ENCODE measurements at regions not wholly inside any gene's neighbourhood (a gene's known extent, or its start where the extent isn't known, plus 50 kb on each side); places are given as distances from the start of the nearest gene placed in this dataset.

GRCh38 chr22:46092011-46092410 lies 58.3 kb upstream of the PPARA start:
- DNase-seq: no peak

DNA sequence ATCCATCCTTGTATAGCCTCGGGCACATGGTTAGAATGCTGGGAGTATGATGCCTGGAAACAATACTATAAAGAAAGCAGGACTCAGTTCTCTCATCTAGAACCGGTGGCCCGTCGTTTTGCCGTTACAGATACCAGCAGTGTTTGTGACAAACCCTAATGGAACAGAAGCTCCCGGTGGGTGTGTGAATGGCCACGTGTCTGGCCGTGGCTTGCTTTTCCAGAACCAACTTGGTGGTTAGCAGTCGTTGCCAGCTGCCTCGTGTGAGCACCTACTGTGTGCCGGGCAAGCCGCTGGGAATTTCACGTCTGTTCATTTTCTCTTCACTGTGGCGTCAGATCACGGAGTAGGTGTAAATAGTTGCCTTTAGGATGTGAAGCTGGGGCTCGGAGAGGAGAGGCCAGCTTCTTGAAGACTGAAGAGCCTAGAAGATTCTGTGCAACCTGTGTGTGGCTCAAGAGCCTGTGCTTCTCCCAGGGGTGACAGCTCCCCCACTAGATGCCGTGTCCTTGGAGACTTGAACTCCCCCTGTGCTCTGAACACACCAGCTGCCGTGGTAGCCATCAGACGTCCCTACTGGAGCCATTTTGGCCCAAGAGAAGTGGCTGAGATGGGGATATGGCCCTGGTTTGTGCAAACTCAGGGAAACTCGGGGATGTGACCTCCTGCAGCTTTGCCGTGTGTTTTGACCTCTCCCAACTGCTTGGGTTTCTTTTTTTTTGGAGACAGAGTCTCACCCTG lies 57.5 kb upstream of the PPARA start:
- DNase-seq: no peak

DNA sequence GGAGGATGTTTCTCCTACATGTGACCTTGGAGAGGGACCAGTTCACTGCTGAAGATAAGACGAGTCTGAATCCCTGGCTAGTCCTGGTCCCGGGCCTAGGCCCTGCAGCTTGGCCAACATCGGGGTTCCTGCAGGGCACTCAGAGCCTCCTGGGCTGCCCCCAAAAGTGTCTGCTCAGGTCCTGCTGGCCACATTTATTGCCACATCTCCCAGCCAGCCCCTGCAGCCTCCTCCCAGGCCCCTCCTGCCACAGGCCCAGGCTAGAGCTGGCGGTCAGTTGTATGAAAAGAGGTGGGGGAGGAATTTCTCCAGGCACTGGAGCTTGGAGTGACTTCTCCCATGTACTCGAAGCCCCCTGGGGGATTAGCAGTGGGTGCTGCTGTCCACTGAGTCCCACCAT lies 56.5 kb upstream of the PPARA start:
- DNase-seq: no peak

DNA sequence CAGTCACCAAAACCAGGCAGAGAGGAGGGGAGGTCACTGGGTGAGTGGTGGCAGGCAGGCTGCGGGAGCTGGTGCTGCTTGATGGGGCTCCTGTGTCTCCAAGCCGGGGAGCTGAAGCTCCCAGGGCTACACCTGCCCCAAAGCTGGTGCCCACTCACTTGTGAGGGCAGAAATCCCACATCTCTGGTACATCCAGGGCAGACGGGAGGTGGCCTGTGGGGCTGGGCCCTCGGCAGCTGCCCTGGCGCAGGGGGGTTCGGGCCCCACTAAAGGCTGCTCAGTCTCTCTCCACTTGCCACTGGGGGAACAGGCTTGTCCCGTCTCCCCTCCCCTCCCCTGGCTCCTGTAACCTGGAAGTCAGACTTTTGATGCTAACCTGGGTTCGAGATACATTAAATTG lies 55.6 kb upstream of the PPARA start:
- DNase-seq: no peak

DNA sequence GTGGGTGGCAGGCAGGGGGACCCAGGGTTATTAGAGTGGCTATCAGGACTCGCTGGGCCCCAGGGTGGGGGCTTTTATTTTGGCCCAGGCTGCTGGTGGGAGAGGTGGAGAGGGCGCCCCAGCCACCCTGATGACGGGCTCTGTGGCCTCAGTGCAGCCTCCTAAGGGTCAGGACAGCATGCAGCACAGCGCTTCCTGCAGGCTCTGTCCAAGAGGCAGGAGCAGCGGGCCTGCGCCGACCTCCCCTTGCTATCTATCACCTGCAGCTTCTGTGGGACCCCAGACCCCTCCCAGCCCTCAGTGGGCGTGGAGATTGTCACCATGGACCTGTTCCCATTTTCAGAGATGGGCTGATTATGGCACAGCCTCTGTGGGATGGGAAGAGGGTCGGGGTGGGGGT lies 54.3 kb upstream of the PPARA start:
- DNase-seq: no peak

DNA sequence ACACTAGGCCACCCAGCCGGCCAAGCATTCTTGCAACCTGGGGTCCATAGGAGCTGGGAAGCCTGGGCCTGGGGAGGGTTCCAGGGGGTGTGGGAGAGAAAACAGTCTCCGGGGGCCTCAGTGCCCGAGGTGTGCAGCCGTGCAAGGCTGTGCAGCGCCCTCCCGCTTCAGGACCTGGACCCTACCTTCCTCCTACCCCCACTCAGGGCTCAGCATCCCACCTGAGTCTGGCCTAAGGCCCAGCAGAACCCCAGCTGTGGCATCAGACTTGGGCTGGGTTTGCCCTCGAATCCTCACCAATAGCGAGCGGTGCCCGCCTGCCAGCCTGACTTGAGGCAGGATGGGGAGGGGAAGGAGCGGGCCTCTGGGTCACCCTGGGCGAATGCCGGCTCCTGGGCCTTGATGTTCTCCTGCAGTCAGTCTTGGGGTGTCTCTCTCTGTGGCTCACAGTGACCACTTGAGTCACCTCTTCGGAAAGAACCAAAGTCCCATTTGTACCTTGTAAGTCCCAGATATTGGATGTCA lies 53.6 kb upstream of the PPARA start:
- DNase-seq: no peak

- no peak for DNase-seq
Observed at GRCh38 chr22:46097268-46097900, 52.9 kb upstream of the PPARA start.

DNA sequence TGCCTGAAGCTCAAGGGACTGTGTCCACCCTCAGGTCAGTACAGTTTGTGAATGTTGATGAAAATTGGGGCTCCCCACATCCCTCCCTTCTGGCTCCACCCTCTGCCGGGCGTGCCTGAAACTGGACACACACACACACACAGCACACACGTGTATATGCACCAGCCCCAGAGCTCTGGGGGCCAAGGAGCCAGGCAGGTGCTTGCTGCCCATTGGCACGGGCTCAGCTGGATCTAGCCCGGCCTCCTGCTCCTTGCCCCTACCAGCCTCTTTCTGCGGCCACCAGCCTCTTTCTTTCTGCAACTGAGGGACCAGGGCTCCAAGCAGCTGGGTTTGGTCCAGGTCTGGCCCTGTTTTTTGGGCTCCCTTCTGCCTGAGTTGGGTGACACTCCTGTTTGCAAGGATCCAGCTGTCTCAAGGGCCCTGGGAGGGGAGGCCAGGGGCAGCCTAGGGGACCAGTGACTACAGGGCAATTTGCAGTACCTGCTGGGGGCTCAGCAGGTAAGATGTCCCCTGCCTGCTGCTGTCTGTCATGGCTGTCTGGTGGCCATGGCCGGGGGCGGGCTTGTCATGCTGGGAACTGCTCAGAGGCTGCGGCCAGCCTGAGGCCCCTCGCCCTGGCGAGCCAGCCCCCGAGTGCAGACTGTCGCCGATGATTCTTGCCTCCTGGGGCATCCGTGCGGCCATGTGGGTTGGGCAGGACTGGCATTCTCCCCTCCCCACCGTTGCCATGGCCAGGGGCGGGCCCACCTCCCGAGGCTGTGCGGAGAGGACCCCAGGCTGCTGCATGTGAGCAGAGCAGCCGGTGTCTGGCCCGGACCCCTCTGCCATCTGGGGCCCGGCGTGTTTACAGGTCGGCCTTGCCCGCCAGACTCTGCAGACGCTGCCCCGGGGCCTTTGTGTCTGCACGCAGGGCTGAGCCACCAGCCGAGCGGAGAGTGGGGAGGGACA lies 51.5 kb upstream of the PPARA start:
- DNase-seq: no peak

GRCh38 chr22:46099740-46100139 lies 50.6 kb upstream of the PPARA start:
- no peak for DNase-seq

DNA sequence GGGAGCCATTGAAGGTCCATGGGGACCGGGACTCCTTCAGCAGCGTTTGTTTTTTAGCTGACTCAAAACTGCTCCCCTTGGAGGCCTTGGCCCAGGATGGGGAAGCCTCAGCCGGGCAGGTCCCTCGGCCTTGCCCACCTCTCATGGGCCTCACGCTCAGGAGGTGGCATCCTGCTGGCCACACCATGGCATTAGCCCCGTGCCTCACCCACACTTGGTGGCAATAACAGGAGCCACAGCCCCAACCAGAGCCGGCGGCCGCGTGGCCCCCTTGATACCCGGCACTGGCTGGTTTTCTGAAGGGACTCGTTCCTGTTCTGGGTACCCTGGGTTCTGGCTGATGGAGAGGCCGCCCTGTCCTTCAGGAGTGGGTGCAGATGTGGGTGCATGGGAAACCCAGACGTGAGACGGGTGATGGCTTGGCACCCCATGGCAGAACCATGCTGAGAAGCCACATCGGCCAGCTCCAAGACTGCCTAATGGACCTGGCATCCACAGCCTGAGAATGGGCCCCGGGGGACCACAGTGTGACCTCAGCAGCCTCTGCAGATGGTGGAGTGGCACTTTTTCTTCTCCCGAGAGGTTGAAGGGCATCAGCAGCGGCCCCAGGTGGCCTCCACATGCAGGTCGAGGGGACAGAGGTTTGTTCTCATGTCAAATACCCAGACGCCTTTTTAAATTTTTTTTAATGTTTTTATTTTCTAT lies 49.8 kb upstream of the PPARA start:
- DNase-seq: no peak

Measured in DMS79 (cell line).